ENCODE measurements at regions not wholly inside any gene's neighbourhood (a gene's known extent, or its start where the extent isn't known, plus 50 kb on each side); places are given as distances from the start of the nearest gene placed in this dataset.

DNA sequence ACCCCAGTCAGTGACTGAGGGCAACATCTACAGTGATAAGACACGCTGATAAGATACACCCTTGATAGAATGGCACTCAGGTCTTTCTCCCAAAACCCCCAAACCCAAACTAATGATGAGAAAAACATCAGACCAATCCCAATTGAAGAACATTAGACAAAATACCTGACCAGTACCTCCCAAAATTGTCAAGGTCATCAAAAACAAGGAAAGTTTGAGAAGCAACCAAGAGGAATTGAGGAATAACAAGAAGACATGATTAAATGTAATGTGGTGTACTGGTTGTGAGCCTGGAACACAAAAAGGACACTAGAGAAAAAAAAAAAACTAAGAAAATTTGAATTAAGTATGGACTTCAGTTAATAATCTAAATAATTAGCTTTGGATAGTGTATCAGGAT is 222.8 kb downstream of the GAS1 start:
- TF ChIP-seq, protein P1, sequence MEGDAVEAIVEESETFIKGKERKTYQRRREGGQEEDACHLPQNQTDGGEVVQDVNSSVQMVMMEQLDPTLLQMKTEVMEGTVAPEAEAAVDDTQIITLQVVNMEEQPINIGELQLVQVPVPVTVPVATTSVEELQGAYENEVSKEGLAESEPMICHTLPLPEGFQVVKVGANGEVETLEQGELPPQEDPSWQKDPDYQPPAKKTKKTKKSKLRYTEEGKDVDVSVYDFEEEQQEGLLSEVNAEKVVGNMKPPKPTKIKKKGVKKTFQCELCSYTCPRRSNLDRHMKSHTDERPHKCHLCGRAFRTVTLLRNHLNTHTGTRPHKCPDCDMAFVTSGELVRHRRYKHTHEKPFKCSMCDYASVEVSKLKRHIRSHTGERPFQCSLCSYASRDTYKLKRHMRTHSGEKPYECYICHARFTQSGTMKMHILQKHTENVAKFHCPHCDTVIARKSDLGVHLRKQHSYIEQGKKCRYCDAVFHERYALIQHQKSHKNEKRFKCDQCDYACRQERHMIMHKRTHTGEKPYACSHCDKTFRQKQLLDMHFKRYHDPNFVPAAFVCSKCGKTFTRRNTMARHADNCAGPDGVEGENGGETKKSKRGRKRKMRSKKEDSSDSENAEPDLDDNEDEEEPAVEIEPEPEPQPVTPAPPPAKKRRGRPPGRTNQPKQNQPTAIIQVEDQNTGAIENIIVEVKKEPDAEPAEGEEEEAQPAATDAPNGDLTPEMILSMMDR (conservative IDR thresholded peaks at IDR 0.05; ENCODE audit: low read length), result no peak
- TF ChIP-seq EZH2phosphoT487 (IDR thresholded peaks at IDR 0.05; ENCODE audit: borderline replicate concordance), result no peak

Measured in Loucy (cell line).